NOMO-1 (cell line): ENCODE measurements at regions not wholly inside any gene's neighbourhood (a gene's known extent, or its start where the extent isn't known, plus 50 kb on each side); places are given as distances from the start of the nearest gene placed in this dataset.

ENCODE experiments used
- DNase-seq, 2 experiments: peaks; one replicate each; lab custom pipeline; 2025; ENCODE audit not compliant: unreplicated experiment in 2 of 2; lab: John Stamatoyannopoulos, UW

DNA sequence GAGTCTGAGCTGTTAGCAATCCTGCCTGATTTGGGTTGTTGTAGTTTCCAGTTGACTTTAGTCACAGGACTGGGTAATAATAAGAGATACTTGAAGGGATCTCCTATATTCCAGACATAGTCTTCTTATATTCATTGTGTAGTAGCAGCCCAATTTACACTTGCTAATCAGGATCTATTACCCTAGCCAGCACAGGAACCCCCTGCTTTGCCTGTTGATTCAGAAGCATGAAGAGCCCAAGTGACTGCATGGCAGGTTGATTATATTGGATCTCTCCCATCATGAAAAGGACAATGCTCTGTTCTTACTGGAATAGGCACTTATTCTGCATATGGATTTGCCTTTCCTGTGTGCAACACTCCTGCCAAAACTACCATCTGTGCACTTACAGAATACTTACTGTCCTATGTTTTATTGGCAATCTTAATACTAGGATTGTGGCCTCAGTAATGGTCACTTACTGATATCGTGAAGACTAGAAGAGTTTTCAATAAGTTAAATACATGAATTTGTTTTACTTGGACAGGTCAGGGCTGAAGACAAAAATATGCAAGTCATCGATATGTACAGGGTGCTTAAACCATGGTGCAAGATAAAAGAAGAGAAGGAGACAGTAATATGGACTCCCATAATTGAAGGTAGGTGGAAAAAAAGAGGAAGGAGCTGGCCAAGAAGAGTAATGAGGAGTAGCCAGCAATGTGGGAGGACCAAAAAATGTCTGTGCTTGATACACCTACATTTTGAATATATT, 304.1 kb downstream of the MCTP2 start:
- DNase-seq, result no peak

GRCh38 chr15:94536549-94536948, 305.2 kb downstream of the MCTP2 start:
- no peak for DNase-seq

DNA sequence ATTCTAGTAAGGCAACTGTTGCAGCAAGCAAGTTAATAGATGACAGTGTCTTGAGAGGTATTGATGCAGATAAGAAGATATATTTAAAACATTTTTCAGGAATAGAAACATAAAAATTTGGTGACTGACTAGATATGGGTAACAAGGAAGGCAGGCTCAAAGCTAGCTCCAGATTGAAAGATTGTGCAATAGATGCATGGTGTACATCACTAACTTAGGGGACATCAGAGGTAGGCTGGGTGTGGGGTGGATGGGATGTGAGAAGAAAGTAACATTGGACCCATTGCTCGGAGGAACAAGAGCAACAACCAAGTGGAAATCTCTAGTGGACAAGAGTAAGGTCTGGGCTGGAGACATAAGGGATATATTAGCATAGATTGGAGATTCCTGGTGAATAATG, 306.9 kb downstream of the MCTP2 start:
- DNase-seq, result no peak

DNA sequence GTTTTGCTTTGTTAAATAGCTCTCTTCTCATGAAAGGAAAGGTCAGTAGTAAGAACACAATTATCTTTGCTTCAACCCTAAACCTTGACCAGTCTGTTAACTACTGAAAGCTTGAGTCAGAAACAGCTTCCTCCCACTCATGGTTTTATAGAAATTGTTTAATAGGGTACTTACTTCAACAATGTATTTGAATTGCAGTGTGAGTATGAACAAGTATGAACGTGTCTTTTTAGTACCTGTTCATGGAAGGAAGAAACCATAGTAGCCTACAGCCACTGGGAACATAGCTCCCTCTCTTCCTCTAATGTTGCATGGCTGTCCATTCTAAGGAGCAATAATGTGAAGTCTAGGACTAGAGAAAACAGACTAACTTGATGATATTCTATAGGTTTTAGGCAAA, 311.0 kb downstream of the MCTP2 start:
- no peak for DNase-seq

- no peak for DNase-seq
Measured at GRCh38 chr15:94546808-94547207, 315.4 kb downstream of the MCTP2 start.

GRCh38 chr15:94547711-94548110, 316.4 kb downstream of the MCTP2 start:
- no peak for DNase-seq

DNA sequence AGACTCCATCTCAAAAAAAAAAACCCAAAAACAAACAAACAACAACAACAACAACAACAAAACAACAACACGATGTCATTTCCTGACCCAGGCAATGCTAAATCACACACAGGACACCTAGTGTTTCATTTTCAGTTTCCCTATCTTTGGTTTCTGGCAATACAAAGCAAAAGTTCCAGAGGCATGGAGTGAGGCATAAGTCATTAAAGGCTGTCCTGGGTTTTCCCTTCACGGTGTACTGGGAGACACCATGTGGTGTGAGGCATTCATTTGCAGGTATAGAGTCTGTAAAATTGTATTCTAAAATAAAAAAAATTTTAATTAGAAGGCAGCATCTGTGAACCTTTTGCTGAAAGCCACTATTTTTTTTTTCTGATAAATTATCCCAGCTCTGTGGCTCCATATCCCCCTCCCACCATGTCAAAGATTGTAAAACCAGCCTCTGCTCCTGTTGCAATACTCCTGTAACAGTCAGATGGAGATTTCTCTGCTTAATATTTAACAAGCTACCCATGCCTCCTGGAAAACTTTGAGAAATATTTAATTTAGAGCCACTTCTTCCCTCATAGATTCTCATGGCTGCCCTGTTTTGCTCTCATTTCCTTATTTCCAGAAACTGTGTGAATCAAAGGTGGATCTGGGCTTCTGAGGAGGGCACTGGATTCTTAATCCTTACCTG, 324.6 kb downstream of the MCTP2 start:
- DNase-seq, result no peak

- no peak for DNase-seq
Measured at GRCh38 chr15:94561036-94561689, 329.8 kb downstream of the MCTP2 start.

DNA sequence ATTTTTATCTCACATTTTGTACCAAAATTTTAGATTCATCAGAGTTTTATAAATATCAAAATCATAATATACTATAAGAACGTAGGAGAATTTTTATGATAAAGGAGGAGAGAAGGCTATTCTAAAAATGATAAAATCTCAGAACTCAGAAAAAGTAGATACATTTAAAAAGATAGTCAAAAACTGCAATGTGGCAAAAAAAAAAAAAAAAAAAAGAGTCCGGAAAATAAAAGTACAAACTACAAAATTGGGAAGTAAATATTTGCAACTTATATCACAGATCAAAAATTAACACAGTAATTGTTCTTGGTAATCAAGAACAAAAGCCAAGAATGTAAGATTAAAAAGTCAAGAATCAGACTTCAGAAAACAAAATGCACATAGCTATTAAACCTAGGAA, 332.1 kb downstream of the MCTP2 start:
- no peak for DNase-seq

DNA sequence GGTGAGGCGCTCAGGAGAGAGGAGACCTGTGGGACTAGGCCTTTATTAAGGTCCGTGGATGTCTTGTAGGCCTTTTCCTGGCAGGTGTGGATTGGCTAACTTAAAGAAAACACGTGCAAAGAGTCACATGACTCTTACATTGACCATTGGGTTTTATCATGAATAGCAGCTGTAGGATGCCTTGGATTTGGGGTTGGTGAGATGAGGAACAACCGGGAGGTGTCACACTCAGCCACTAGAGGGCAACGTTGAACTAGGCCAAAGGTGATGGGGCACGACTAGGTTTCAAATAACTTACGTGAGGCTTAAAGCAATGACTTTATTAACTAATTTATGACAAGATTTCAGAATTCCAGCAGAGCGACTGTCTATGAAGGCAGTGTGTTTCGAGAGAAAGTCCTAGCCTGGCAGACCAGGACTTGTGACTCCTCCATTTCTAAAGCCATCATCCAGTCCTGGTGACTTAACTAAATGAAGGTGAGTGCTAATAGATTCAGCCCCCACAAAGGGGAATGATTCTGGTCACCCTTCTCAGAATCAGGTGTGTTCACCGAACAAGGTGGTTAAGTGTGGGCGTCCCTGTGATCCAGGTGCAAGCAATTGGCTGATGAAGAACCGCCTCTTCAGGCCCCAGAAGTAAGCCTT, 345.6 kb downstream of the MCTP2 start:
- peak; percentile 24 to 34 for DNase-seq

DNA sequence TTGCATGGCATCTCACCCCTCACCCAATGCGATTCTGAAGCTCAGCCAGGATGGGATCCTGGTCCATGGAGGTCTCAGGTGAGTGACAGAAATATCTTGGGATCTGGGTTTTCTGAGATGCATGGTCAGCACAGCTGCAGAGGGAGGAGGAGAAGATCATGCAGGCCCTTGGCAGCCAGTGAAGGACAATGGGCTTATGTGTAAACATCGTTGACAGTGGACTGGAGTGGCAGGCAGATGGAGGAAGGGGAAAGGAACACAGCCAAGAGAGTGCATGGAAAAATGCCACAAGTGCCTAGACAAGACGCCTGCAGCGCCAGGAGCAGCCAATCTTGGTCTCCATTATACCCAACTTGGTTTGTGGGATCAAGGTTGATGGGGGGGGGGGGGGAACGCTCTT, 347.9 kb downstream of the MCTP2 start:
- no peak for DNase-seq

- DNase-seq, result no peak
Measured at GRCh38 chr15:94580211-94580885, 349.0 kb downstream of the MCTP2 start.

- peak; percentile 48 to 50 for DNase-seq
Measured at GRCh38 chr15:94582368-94582767, 351.0 kb downstream of the MCTP2 start.

GRCh38 chr15:94584833-94585244, 353.5 kb downstream of the MCTP2 start:
- DNase-seq, result peak; percentile 79 to 93

DNA sequence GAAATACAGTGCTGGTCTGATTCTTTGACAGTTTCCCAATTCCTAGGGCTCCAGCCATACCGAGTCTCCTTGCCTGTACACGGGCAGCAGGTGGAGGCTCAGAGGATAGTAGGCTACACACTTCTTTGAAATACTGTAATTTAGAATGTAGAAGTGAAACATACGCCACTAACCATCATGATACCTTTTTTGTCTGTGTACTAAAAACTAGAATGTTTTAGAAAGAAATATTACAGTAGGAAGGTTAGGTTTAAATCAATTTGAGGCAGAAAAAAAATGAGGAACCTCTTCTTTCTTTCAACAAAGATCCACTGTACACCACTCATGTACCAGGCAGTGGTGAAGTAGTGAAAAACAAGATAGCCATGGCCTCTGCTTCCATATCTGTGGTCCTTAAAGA, 354.7 kb downstream of the MCTP2 start:
- no peak for DNase-seq

DNA sequence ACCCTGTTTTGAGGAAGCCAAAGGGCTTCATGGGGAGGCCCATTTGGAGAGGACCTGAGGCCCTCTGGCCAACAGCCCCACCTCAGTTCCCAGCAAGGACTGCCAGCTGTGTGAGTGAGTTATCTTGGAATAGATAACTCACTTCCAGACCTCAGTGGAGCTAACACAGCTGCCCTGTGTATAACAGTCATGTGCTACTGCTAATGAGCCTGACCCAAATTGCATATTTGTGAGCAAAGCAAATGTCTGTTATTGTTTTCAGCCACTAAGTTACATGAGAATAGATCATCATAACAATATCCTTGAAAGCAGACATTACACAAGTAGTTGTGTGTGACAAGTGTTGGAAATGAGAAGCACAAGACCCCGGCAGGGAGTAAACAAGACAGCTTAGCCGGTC, 355.8 kb downstream of the MCTP2 start:
- DNase-seq, result no peak

DNA sequence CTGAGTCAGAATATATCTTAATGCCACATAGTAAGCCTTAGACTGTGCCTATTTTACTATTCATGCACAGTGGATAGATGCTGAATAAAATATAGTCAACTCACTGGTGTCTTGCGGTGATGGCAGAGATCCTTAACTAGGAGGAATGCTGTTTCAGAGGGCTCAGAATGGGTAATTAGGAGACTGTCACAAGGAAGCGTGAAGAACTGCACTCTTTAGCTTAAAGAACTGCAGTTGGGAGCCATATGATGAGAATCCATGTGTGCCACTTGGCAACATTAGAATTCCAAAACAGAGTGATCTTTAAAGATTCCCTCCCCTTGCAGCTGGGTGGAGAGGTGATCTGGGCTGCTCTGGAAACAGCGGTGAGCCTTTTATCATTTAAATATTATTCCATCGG, 357.6 kb downstream of the MCTP2 start:
- DNase-seq, result no peak

DNA sequence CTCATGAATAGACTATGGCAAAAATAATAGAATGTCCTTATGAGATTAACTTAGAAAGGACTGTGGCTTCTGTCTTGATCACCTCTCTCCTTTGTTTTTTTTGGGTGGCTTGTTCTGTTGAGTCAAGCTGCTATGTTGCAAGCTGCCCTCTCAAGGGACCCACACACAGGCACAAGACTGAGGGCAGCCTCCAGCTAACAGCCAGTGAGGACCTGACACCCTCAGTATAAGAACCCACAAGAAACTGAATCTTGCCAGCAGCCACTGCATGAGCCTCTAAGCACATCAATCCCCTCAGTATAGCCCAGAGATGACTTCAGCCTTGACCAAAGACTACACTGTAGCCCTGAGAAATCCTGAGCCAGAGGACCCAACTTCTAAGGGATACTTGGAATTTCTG, 361.1 kb downstream of the MCTP2 start:
- DNase-seq, result no peak

GRCh38 chr15:94596707-94597106, 365.3 kb downstream of the MCTP2 start:
- peak in 1 of 2 experiments; percentile 23 for DNase-seq

DNA sequence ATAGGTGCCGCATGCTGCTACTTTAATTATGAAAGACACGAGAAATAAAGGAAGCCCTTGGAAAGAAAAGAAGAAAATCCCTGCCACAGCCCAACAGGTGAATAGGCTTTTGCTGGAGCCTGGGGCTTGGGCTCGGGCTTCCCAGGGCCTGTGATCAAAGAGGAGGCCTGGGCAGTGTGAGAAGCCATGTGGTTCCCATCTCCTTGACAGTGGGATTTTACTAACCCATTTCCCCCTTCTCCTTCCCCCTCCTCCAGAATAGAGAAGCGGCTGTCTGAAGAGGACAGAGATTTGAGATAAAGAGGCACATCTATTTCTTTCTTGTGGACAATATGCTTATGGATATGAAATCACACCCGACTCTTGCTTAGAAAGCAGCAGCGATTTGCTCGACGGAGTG, 369.1 kb downstream of the MCTP2 start:
- DNase-seq, result no peak
